GM12878 (cell line): ENCODE measurements at regions not wholly inside any gene's neighbourhood (a gene's known extent, or its start where the extent isn't known, plus 50 kb on each side); places are given as distances from the start of the nearest gene placed in this dataset.

Experiments used
- ATAC-seq: fragments of 200-7000 bp; cut with Tn5 transposase; 3 replicates; pipeline ENCODE4 v1.9.1; 2020; ENCODE audit warnings: mild to moderate bottlenecking, moderate library complexity
- BruUV-seq: library from RNA; stranded (reverse); fragments of 400-500 nt; replicated peaks from 2 replicates; lab custom pipeline; 2021; lab: Mats Ljungman, UMichigan
- CTCF ChIA-PET: fragments of 300-600 bp; sonication (Branson Sonifier 250); formaldehyde crosslinking; extraction: SDS; loops from one replicate; lab custom pipeline; 2021; ENCODE audit warnings: inconsistent platforms; lab: Yijun Ruan, JAX
- POLR2A ChIA-PET: fragments of 350-600 bp; formaldehyde crosslinking; extraction: SDS; loops from one replicate; lab custom pipeline; 2021; ENCODE audit warnings: inconsistent platforms; lab: Charles Lee
- RAD21 ChIA-PET: fragments of 300-600 bp; sonication (Branson Sonifier 250); formaldehyde crosslinking; loops from one replicate; lab custom pipeline; 2023; ENCODE audit warnings: antibody characterized with exemption; ENCODE audit not compliant: unreplicated experiment; lab: Charles Lee
- SMC1A ChIA-PET: fragments of 300-600 bp; sonication (Branson Sonifier 250); formaldehyde crosslinking; loops from one replicate; lab custom pipeline; 2023; ENCODE audit not compliant: unreplicated experiment, uncharacterized antibody; lab: Charles Lee
- DNase-seq: peaks from one replicate; pipeline ENCODE4 v3.0.0-alpha.2; 2011; ENCODE audit warnings: low read depth, low spot score
- FAIRE-seq: peaks from 3 replicates; lab custom pipeline; 2011; peaks lifted over from hg19 to GRCh38; lab: Jason Lieb, UNC
- H2AFZ ChIP-seq: 2 replicates; pipeline ENCODE4 v1.6.0; 2011; ENCODE audit warnings: low read depth, low read length, control low read depth; ENCODE audit not compliant: control insufficient read depth
- H3K27ac ChIP-seq: 2 replicates; pipeline ENCODE4 v1.5.1; 2011; ENCODE audit warnings: control low read depth; ENCODE audit not compliant: control insufficient read depth, insufficient read depth
- H3K27me3 ChIP-seq, 2 experiments: replicated peaks in 1 of 2; 2 replicates each; pipeline versions ENCODE4 v1.6.0 to v1.6.1; 2011; ENCODE audit warnings: low read length in 1 of 2; ENCODE audit not compliant: control insufficient read depth in 2 of 2, insufficient read depth in 2 of 2
- H3K36me3 ChIP-seq, 2 experiments: 2 replicates each; pipeline ENCODE4 v1.5.1; 2011; ENCODE audit warnings: low read length in 1 of 2; ENCODE audit not compliant: control insufficient read depth in 2 of 2, insufficient read depth in 2 of 2
- H3K4me1 ChIP-seq: 2 replicates; pipeline ENCODE4 v1.6.1; 2011; ENCODE audit warnings: mild to moderate bottlenecking, low read length, moderate library complexity, mixed read lengths; ENCODE audit not compliant: control insufficient read depth, insufficient read depth
- H3K4me2 ChIP-seq: 2 replicates; pipeline ENCODE4 v1.6.0; 2011; ENCODE audit warnings: control low read depth; ENCODE audit not compliant: control insufficient read depth, insufficient read depth
- H3K4me3 ChIP-seq: fragments of 200-600 bp; sonication (generic); 2 replicates; pipeline ENCODE4 v1.5.1; 2016
- H3K79me2 ChIP-seq: 2 replicates; pipeline ENCODE4 v1.6.0; 2011; ENCODE audit warnings: low read length; ENCODE audit not compliant: control insufficient read depth, insufficient read depth
- H3K9ac ChIP-seq: 2 replicates; pipeline ENCODE4 v1.8.0; 2011; ENCODE audit warnings: low read length, control low read depth, mixed read lengths; ENCODE audit not compliant: control insufficient read depth, insufficient read depth
- H3K9me3 ChIP-seq: replicated peaks from 3 replicates; pipeline ENCODE4 v1.5.1; 2011; ENCODE audit warnings: mild to moderate bottlenecking, low read length; ENCODE audit not compliant: control insufficient read depth, insufficient read depth
- H4K20me1 ChIP-seq: 2 replicates; pipeline ENCODE4 v1.6.0; 2011; ENCODE audit not compliant: control insufficient read depth, insufficient read depth
- BRCA1 ChIP-seq: IDR thresholded peaks from 2 replicates; pipeline ENCODE4 v1.6.1; 2011; ENCODE audit warnings: low read depth, low read length, improper control_type of control experiment
- ESRRA ChIP-seq: IDR thresholded peaks from 2 replicates; pipeline ENCODE4 v1.6.1; 2012; ENCODE audit warnings: mild to moderate bottlenecking, low read length, improper control_type of control experiment
- FOS ChIP-seq: IDR thresholded peaks from 3 replicates; pipeline ENCODE4 v1.6.1; 2011; ENCODE audit warnings: borderline replicate concordance; ENCODE audit not compliant: insufficient read length; ENCODE audit errors: extremely low read depth
- IKZF1 ChIP-seq: fragments of 450-650 bp; conservative IDR thresholded peaks from 2 replicates; pipeline ENCODE4 v1.6.1; 2017; ENCODE audit warnings: antibody characterized with exemption, mild to moderate bottlenecking
- JUND ChIP-seq: IDR thresholded peaks from 2 replicates; pipeline ENCODE4 v1.6.1; 2012; ENCODE audit warnings: low read depth, mild to moderate bottlenecking, low read length, improper control_type of control experiment, moderate library complexity
- NR2C1 ChIP-seq: fragments of 450-650 bp; IDR thresholded peaks from 2 replicates; pipeline ENCODE4 v1.6.1; 2017; ENCODE audit warnings: antibody characterized with exemption, mild to moderate bottlenecking, moderate library complexity
- RCOR1 ChIP-seq: conservative IDR thresholded peaks from 2 replicates; pipeline ENCODE4 v1.6.1; 2012; ENCODE audit warnings: low read depth, low read length, improper control_type of control experiment
- SMARCA5 ChIP-seq: fragments of 450-650 bp; IDR thresholded peaks from 2 replicates; pipeline ENCODE4 v1.6.1; 2017; ENCODE audit warnings: mild to moderate bottlenecking
- SMC3 ChIP-seq: IDR thresholded peaks from 2 replicates; pipeline ENCODE4 v1.6.1; 2011; ENCODE audit warnings: low read length, improper control_type of control experiment, borderline replicate concordance
- SUZ12 ChIP-seq: fragments of 200-600 bp; sonication (generic); IDR thresholded peaks from one replicate; pipeline ENCODE4 v1.6.1; 2018; ENCODE audit warnings: antibody characterized with exemption, mild to moderate bottlenecking; ENCODE audit not compliant: unreplicated experiment
- TAF1 ChIP-seq: IDR thresholded peaks from 2 replicates; pipeline ENCODE4 v1.6.1; 2011; ENCODE audit warnings: mild to moderate bottlenecking, low read depth, low read length, borderline replicate concordance
- ZNF384 ChIP-seq: IDR thresholded peaks from 2 replicates; pipeline ENCODE4 v1.6.1; 2012; ENCODE audit warnings: low read depth, mild to moderate bottlenecking, low read length, improper control_type of control experiment, borderline replicate concordance
- WGBS: methylation state at CpG from one replicate; pipeline ENCODE4 v1.1.6; 2016; ENCODE audit warnings: low lambda C conversion rate; ENCODE audit not compliant: insufficient replicate concordance, insufficient coverage; ENCODE audit errors: missing lambda C conversion rate; 5-methylcytosine and 5-hydroxymethylcytosine counted together
- in situ Hi-C: fragments of 300-500 bp; cut with MboI; formaldehyde crosslinking; loops from 9 replicates; pipeline ENCODE4 v1.14.3; 2018; ENCODE audit warnings: mixed read lengths
- intact Hi-C: fragments of 100-400 bp; cut with micrococcal nuclease; formaldehyde crosslinking; loops from one replicate; pipeline ENCODE4 v1.14.2; 2022; ENCODE audit not compliant: unreplicated experiment

DNA sequence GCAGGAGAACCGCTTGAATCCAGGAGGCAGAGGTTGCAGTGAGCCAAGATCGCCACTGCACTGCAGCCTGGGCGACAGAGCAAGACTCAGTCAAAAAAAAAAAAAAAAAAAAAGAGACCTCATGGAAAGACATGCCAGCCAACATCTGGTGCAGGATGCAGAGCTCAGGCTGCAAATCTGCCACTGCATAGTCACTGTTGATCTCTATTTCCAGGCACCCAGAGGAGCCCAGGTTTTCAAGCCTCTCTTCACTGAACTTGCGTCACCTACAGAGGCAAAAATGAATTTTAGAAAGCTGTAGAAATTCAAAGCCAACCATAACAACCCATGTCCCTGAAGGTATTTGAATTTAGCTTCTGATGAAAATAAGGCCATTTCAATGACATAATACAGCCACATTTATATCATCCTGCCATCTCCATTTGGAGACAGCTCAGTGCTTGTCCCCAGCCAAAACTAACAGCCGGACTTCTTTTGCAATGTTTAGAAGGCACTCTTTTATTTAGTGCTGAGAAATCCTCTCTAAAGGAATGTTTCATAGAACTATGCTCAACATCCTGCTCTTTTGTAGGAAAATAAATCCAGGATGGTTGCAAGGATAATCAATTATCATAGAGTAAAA, 113.3 kb downstream of the SNX18 start:
- DNase-seq (no peak), FAIRE-seq (no peak), ATAC-seq (no peak)
- WGBS: 41% methylated on average over 4 of the region's 5 CpGs
- intact Hi-C loops (no loop called here), in situ Hi-C loops (no loop called here)
- ChIA-PET RAD21 (no interaction called here), POLR2A (no interaction called here), SMC1A (no interaction called here), CTCF (no interaction called here)
- no peak overlapping the region for H3K4me3 ChIP-seq
- H4K20me1 ChIP-seq: no peaks in the 10 kb centered on the region
- no peak overlapping the region for H3K9ac ChIP-seq
- H3K27ac ChIP-seq: no peak overlapping the region
- H3K27me3 ChIP-seq: no peaks in the 10 kb centered on the region; a peak in 2 of 4 replicates
- no peaks in the 10 kb centered on the region for H3K79me2 ChIP-seq
- H2AFZ ChIP-seq: no peak overlapping the region
- no TSS peak for BruUV-seq
- no peaks in the 10 kb centered on the region for H3K4me1 ChIP-seq
- no peaks in the 10 kb centered on the region; the same call in 2 of the 3 replicates for H3K9me3 ChIP-seq
- H3K36me3 ChIP-seq: no peaks in the 10 kb centered on the region
- H3K4me2 ChIP-seq: no peak overlapping the region
- TF ChIP-seq FOS (no peak), ESRRA (no peak), SMC3 (no peak), TAF1 (no peak), RCOR1 (no peak), NR2C1 (no peak), BRCA1 (no peak), SUZ12 (no peak), SMARCA5 (no peak), IKZF1 (no peak), JUND (no peak), ZNF384 (no peak)
